ENCODE measurements at regions not wholly inside any gene's neighbourhood (a gene's known extent, or its start where the extent isn't known, plus 50 kb on each side); places are given as distances from the start of the nearest gene placed in this dataset.

- TF ChIP-seq, protein P1, sequence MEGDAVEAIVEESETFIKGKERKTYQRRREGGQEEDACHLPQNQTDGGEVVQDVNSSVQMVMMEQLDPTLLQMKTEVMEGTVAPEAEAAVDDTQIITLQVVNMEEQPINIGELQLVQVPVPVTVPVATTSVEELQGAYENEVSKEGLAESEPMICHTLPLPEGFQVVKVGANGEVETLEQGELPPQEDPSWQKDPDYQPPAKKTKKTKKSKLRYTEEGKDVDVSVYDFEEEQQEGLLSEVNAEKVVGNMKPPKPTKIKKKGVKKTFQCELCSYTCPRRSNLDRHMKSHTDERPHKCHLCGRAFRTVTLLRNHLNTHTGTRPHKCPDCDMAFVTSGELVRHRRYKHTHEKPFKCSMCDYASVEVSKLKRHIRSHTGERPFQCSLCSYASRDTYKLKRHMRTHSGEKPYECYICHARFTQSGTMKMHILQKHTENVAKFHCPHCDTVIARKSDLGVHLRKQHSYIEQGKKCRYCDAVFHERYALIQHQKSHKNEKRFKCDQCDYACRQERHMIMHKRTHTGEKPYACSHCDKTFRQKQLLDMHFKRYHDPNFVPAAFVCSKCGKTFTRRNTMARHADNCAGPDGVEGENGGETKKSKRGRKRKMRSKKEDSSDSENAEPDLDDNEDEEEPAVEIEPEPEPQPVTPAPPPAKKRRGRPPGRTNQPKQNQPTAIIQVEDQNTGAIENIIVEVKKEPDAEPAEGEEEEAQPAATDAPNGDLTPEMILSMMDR (IDR thresholded peaks at IDR 0.05): no peak
- TF ChIP-seq POLR2A (IDR thresholded peaks at IDR 0.05): no peak
- TF ChIP-seq POLR2AphosphoS5 (IDR thresholded peaks at IDR 0.05): no peak
Observed at GRCh38 chr15:77898811-77899730, 178.4 kb downstream of the TBC1D2B start.
